ENCODE measurements at regions not wholly inside any gene's neighbourhood (a gene's known extent, or its start where the extent isn't known, plus 50 kb on each side); places are given as distances from the start of the nearest gene placed in this dataset.

GRCh38 chr7:125399408-125399807 lies 469.8 kb upstream of the POT1 start:
- FAIRE-seq (no peak), DNase-seq (ENCODE audit: insufficient read length) (no peak)
- TF ChIP-seq POLR2A (IDR thresholded peaks at IDR 0.05; ENCODE audit: low read depth, low read length): no peak
- TF ChIP-seq TAF1 (IDR thresholded peaks at IDR 0.05; ENCODE audit: borderline replicate concordance, low read depth, low read length): no peak
- TF ChIP-seq POLR2AphosphoS5 (IDR thresholded peaks at IDR 0.05; ENCODE audit: low read depth, low read length): no peak

GRCh38 chr7:125396466-125397151 lies 467.0 kb upstream of the POT1 start:
- FAIRE-seq (no peak), DNase-seq (ENCODE audit: insufficient read length) (no peak)
- TF ChIP-seq TAF1 (IDR thresholded peaks at IDR 0.05; ENCODE audit: borderline replicate concordance, low read depth, low read length): no peak
- TF ChIP-seq POLR2A (IDR thresholded peaks at IDR 0.05; ENCODE audit: low read depth, low read length): no peak
- TF ChIP-seq POLR2AphosphoS5 (IDR thresholded peaks at IDR 0.05; ENCODE audit: low read depth, low read length): no peak

- TF ChIP-seq POLR2AphosphoS5 (IDR thresholded peaks at IDR 0.05; ENCODE audit: low read depth, low read length): no peak
- DNase-seq (ENCODE audit: insufficient read length): no peak
- no peak for FAIRE-seq
These were observed 462.3 kb upstream of the POT1 start for GRCh38 chr7:125391921-125392320.

DNA sequence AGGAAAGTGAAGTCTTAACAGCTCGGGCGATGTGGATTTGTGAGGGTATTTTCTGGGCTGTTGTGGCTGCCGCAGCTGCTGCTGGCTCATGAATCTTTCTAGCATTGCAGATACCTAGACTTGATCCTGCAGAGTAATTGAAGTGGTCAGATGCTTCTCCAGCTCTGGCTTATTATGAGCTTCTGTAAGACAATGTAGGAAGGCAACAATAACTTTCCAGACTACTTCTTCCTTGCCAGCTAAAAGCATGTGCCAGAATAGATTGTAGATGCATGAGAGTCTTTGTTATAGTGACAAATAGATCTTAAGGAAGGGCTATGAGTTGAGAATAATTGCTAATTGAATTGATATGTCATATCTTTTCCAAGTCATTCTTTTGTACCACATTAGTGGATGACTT lies 461.4 kb upstream of the POT1 start:
- FAIRE-seq (no peak), DNase-seq (ENCODE audit: insufficient read length) (no peak)
- no peak for TF ChIP-seq POLR2A (IDR thresholded peaks at IDR 0.05; ENCODE audit: low read depth, low read length)
- no peak for TF ChIP-seq TAF1 (IDR thresholded peaks at IDR 0.05; ENCODE audit: borderline replicate concordance, low read depth, low read length)
- no peak for TF ChIP-seq POLR2AphosphoS5 (IDR thresholded peaks at IDR 0.05; ENCODE audit: low read depth, low read length)

- TF ChIP-seq POLR2AphosphoS5 (IDR thresholded peaks at IDR 0.05; ENCODE audit: low read depth, low read length) (no peak), TAF1 (IDR thresholded peaks at IDR 0.05; ENCODE audit: borderline replicate concordance, low read depth, low read length) (no peak), POLR2A (IDR thresholded peaks at IDR 0.05; ENCODE audit: low read depth, low read length) (no peak)
- DNase-seq (ENCODE audit: insufficient read length): no peak
- FAIRE-seq: no peak
These were observed 456.6 kb upstream of the POT1 start for GRCh38 chr7:125386211-125386610.

DNA sequence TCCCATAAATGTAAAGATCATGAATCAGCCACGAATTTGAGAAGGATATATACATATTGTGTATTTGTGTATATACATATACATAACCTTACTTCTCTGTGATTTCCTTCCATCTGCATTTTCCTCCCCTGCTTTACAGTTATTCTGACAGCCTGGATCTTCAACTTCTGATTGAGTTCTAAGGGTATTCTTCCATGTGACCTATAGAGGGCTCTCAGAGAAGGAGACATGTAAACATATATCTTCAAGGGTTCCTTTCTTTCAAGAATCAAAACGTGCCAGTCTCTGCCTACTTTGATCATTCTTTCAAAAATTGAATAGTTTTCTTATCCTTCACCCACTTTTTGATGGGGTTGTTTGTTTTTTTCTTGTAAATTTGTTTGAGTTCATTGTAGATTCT lies 453.7 kb upstream of the POT1 start:
- no peak for FAIRE-seq
- TF ChIP-seq POLR2A (IDR thresholded peaks at IDR 0.05; ENCODE audit: low read depth, low read length): no peak
- TF ChIP-seq POLR2AphosphoS5 (IDR thresholded peaks at IDR 0.05; ENCODE audit: low read depth, low read length): no peak
- TF ChIP-seq TAF1 (IDR thresholded peaks at IDR 0.05; ENCODE audit: borderline replicate concordance, low read depth, low read length): no peak

DNA sequence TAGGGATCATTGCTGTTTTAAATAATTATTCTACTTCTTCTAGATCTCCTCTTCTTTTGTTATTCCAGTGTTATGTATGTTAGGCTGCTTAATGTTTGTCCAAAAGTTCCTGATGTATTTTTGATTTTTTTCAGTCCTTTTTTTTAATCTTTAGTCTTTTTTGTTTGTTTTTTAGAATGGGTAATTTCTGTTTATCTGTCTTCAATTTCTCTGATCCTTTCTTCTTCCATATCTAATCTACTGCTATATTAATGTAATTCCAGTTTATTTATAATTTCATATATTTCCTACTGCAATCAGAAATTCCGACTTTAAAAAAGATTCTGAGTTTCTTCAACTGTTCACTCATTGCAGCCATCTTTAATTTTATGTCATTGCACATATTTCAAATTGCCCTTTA lies 452.8 kb upstream of the POT1 start:
- DNase-seq (ENCODE audit: insufficient read length) (no peak), FAIRE-seq (no peak)
- no peak for TF ChIP-seq POLR2A (IDR thresholded peaks at IDR 0.05; ENCODE audit: low read depth, low read length)
- TF ChIP-seq TAF1 (IDR thresholded peaks at IDR 0.05; ENCODE audit: borderline replicate concordance, low read depth, low read length): no peak
- TF ChIP-seq POLR2AphosphoS5 (IDR thresholded peaks at IDR 0.05; ENCODE audit: low read depth, low read length): no peak

More for the DNA sequence above, 453.7 kb upstream of the POT1 start:
- no peak for DNase-seq (ENCODE audit: insufficient read length)

DNA sequence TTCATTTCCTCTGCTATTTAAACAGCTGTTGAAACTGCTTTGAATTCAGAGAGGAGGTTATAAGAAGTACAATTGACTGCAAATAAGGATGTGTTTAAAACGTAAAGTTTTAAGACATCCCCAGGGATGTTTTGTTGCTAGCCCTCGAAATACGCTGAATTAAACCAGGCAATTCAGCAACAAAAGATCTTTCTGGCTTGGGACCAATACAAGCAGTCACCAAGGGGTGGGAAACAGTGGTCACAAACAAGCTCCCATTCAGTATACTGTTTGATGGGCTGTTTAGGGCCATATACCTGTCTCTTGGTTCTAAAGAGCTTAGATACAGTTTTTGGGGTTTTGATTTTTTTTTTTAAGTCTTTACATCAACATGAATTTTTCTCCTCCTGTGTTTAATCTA lies 446.3 kb upstream of the POT1 start:
- DNase-seq (ENCODE audit: insufficient read length) (no peak), FAIRE-seq (no peak)
- TF ChIP-seq TAF1 (IDR thresholded peaks at IDR 0.05; ENCODE audit: borderline replicate concordance, low read depth, low read length) (no peak), POLR2AphosphoS5 (IDR thresholded peaks at IDR 0.05; ENCODE audit: low read depth, low read length) (no peak), POLR2A (IDR thresholded peaks at IDR 0.05; ENCODE audit: low read depth, low read length) (no peak)

DNA sequence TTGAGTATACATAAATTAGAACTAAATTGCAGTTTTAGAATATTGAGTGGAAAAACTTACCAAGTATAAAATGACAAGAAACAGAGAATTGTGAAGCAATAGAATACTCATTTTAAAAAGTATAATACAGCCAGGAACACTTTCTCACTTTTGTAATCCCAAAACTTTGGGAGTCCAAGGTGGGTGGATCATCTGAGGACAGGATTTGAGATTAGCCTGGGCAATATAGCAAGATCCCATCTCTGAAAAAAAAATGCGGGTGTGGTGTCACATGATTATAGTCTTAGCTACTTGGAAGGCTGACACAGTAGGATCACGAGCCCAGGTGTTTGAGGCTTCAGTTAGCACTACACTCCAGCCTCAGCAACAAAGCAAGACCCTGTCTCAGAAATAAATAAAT lies 440.9 kb upstream of the POT1 start:
- no peak for FAIRE-seq
- no peak for TF ChIP-seq TAF1 (IDR thresholded peaks at IDR 0.05; ENCODE audit: borderline replicate concordance, low read depth, low read length)
- TF ChIP-seq POLR2A (IDR thresholded peaks at IDR 0.05; ENCODE audit: low read depth, low read length): no peak
- TF ChIP-seq POLR2AphosphoS5 (IDR thresholded peaks at IDR 0.05; ENCODE audit: low read depth, low read length): no peak

DNA sequence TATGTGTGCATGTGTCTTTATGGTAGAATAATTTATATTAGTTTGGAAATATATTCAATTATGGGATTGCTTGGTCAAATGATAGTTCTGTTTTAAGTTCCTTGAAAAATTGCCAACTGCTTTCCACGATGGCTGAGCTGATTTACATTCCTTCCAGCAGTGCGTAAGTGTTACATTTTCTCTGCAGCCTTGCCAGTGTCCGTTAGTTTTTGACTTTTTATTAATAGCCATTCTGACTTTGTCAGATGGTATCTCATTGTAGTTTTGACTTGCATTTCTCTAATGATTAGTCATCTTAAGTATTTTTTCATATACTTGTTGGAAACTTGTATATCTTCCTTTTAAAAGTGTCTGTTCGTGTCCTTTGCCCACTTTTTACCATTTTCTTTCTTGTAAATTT lies 434.2 kb upstream of the POT1 start:
- FAIRE-seq (no peak), DNase-seq (ENCODE audit: insufficient read length) (no peak)
- TF ChIP-seq TAF1 (IDR thresholded peaks at IDR 0.05; ENCODE audit: borderline replicate concordance, low read depth, low read length): no peak
- no peak for TF ChIP-seq POLR2A (IDR thresholded peaks at IDR 0.05; ENCODE audit: low read depth, low read length)
- TF ChIP-seq POLR2AphosphoS5 (IDR thresholded peaks at IDR 0.05; ENCODE audit: low read depth, low read length): no peak

More for the DNA sequence above, 440.9 kb upstream of the POT1 start:
- DNase-seq (ENCODE audit: insufficient read length): no peak

GRCh38 chr7:125358551-125359167 lies 429.0 kb upstream of the POT1 start:
- no peak for DNase-seq (ENCODE audit: insufficient read length)
- FAIRE-seq: no peak
- TF ChIP-seq POLR2AphosphoS5 (IDR thresholded peaks at IDR 0.05; ENCODE audit: low read depth, low read length): no peak
- TF ChIP-seq POLR2A (IDR thresholded peaks at IDR 0.05; ENCODE audit: low read depth, low read length): no peak
- TF ChIP-seq TAF1 (IDR thresholded peaks at IDR 0.05; ENCODE audit: borderline replicate concordance, low read depth, low read length): no peak

- no peak for DNase-seq (ENCODE audit: insufficient read length)
- TF ChIP-seq POLR2A (IDR thresholded peaks at IDR 0.05; ENCODE audit: low read depth, low read length) (no peak), POLR2AphosphoS5 (IDR thresholded peaks at IDR 0.05; ENCODE audit: low read depth, low read length) (no peak), TAF1 (IDR thresholded peaks at IDR 0.05; ENCODE audit: borderline replicate concordance, low read depth, low read length) (no peak)
- FAIRE-seq: no peak
These were observed 428.2 kb upstream of the POT1 start for GRCh38 chr7:125357676-125358455.
